IMR-90 (cell line): ENCODE measurements at regions not wholly inside any gene's neighbourhood (a gene's known extent, or its start where the extent isn't known, plus 50 kb on each side); places are given as distances from the start of the nearest gene placed in this dataset.

Experiments used
- ATAC-seq: fragments of 200-7000 bp; cut with Tn5 transposase; 2 replicates; pipeline ENCODE4 v1.9.1; 2020; ENCODE audit warnings: low read depth, mild to moderate bottlenecking, moderate library complexity
- BruUV-seq: library from RNA; stranded (reverse); fragments of 400-500 nt; replicated peaks from 2 replicates; lab custom pipeline; 2021; lab: Mats Ljungman, UMichigan
- CTCF ChIA-PET: fragments of 300-600 bp; formaldehyde crosslinking; extraction: SDS; loops from one replicate; lab custom pipeline; 2021; ENCODE audit warnings: antibody characterized with exemption; lab: Yijun Ruan, JAX
- POLR2A ChIA-PET: fragments of 300-600 bp; sonication (Branson Sonifier 250); formaldehyde crosslinking; loops from one replicate; lab custom pipeline; 2022; ENCODE audit warnings: antibody characterized with exemption; ENCODE audit not compliant: unreplicated experiment; lab: Charles Lee
- DNase-seq: peaks from one replicate; pipeline ENCODE4 v3.0.0; 2013
- H2AFZ ChIP-seq: replicated peaks from 2 replicates; pipeline ENCODE3; 2013; ENCODE audit warnings: low read length, mild to moderate bottlenecking; ENCODE audit not compliant: poor library complexity
- H2AK5ac ChIP-seq: 2 replicates; pipeline ENCODE4 v1.6.1; 2013; ENCODE audit warnings: low read depth, low read length, inconsistent platforms
- H2AK9ac ChIP-seq: replicated peaks from 2 replicates; pipeline ENCODE3; 2013; ENCODE audit warnings: mild to moderate bottlenecking, low read depth, low read length, moderate library complexity; ENCODE audit not compliant: poor library complexity
- H2BK120ac ChIP-seq: 2 replicates; pipeline ENCODE4 v1.6.1; 2013; ENCODE audit warnings: low read depth, low read length, inconsistent platforms
- H2BK15ac ChIP-seq: 3 replicates; pipeline ENCODE4 v1.6.1; 2013; ENCODE audit warnings: low read depth, low read length, inconsistent platforms
- H2BK20ac ChIP-seq: 2 replicates; pipeline ENCODE4 v1.6.1; 2013; ENCODE audit warnings: low read depth, mild to moderate bottlenecking, inconsistent platforms, low read length, moderate library complexity
- H2BK5ac ChIP-seq: 2 replicates; pipeline ENCODE4 v1.6.1; 2013; ENCODE audit warnings: mild to moderate bottlenecking, low read depth, low read length, inconsistent platforms; ENCODE audit not compliant: poor library complexity, severe bottlenecking
- H3K14ac ChIP-seq: replicated peaks from 2 replicates; pipeline ENCODE4 v1.6.1; 2013; ENCODE audit warnings: low read depth, low read length, inconsistent platforms
- H3K18ac ChIP-seq: 2 replicates; pipeline ENCODE4 v1.6.1; 2013; ENCODE audit warnings: low read depth, low read length, control low read depth
- H3K23ac ChIP-seq: 2 replicates; pipeline ENCODE4 v1.6.1; 2013; ENCODE audit warnings: low read depth, low read length, inconsistent platforms
- H3K27ac ChIP-seq: 2 replicates; pipeline ENCODE4 v1.5.1; 2013; ENCODE audit warnings: mild to moderate bottlenecking, control low read depth, low read length; ENCODE audit not compliant: insufficient read depth
- H3K27me3 ChIP-seq: 2 replicates; pipeline ENCODE4 v1.6.1; 2013; ENCODE audit warnings: low read length; ENCODE audit not compliant: control insufficient read depth, insufficient read depth
- H3K36me3 ChIP-seq: 2 replicates; pipeline ENCODE4 v1.6.1; 2013; ENCODE audit warnings: low read length, mixed read lengths; ENCODE audit not compliant: control insufficient read depth, insufficient read depth
- H3K4ac ChIP-seq: 2 replicates; pipeline ENCODE4 v1.6.1; 2013; ENCODE audit warnings: low read depth, low read length, inconsistent platforms
- H3K4me1 ChIP-seq: 2 replicates; pipeline ENCODE4 v1.6.1; 2013; ENCODE audit warnings: low read length, mixed read lengths; ENCODE audit not compliant: control insufficient read depth, insufficient read depth
- H3K4me2 ChIP-seq: 2 replicates; pipeline ENCODE4 v1.6.1; 2013; ENCODE audit warnings: low read depth, mild to moderate bottlenecking, control low read depth, low read length, moderate library complexity
- H3K4me3 ChIP-seq: 2 replicates; pipeline ENCODE4 v1.5.1; 2013; ENCODE audit warnings: low read depth, mild to moderate bottlenecking, control low read depth, low read length, moderate library complexity; ENCODE audit not compliant: insufficient read depth
- H3K56ac ChIP-seq: 2 replicates; pipeline ENCODE4 v1.6.1; 2013; ENCODE audit warnings: low read length, inconsistent platforms; ENCODE audit not compliant: insufficient read depth; ENCODE audit errors: extremely low read depth
- H3K79me1 ChIP-seq, 2 experiments: 2 replicates each; pipeline ENCODE4 v1.6.1; 2013; ENCODE audit warnings: low read length in 2 of 2, inconsistent platforms in 1 of 2, low read depth in 1 of 2
- H3K9ac ChIP-seq: 2 replicates; pipeline ENCODE4 v1.6.1; 2013; ENCODE audit warnings: low read depth, low read length, control low read depth
- H3K9me1 ChIP-seq: 2 replicates; pipeline ENCODE4 v1.6.1; 2013; ENCODE audit warnings: low read length, inconsistent platforms; ENCODE audit not compliant: insufficient read depth
- H3K9me3 ChIP-seq: 2 replicates; pipeline ENCODE4 v1.6.1; 2013; ENCODE audit warnings: low read length; ENCODE audit not compliant: control insufficient read depth, insufficient read depth
- H4K20me1 ChIP-seq: 2 replicates; pipeline ENCODE4 v1.6.1; 2013; ENCODE audit warnings: low read length, inconsistent platforms; ENCODE audit not compliant: insufficient read depth
- H4K5ac ChIP-seq: 2 replicates; pipeline ENCODE4 v1.6.1; 2013; ENCODE audit warnings: mild to moderate bottlenecking, low read depth, low read length, control low read depth
- H4K8ac ChIP-seq, 2 experiments: 2 replicates each; pipeline ENCODE4 v1.6.1; 2013; ENCODE audit warnings: low read depth in 2 of 2, low read length in 2 of 2, control low read depth in 1 of 2, inconsistent platforms in 1 of 2
- H4K91ac ChIP-seq: 2 replicates; pipeline ENCODE4 v1.6.1; 2013; ENCODE audit warnings: low read depth, low read length, inconsistent platforms; ENCODE audit not compliant: insufficient read depth
- BHLHE40 ChIP-seq: fragments of 150-350 bp; IDR thresholded peaks from 2 replicates; pipeline ENCODE4 v1.6.1; 2016; ENCODE audit warnings: mild to moderate bottlenecking, low read depth, low read length
- CEBPB ChIP-seq: IDR thresholded peaks from 2 replicates; pipeline ENCODE4 v1.6.1; 2012; ENCODE audit warnings: low read depth, low read length, improper control_type of control experiment
- CHD1 ChIP-seq: IDR thresholded peaks from 2 replicates; pipeline ENCODE4 v1.6.1; 2012; ENCODE audit warnings: low read depth, low read length, improper control_type of control experiment
- CTCF ChIP-seq: conservative IDR thresholded peaks from 2 replicates; pipeline ENCODE4 v1.5.1; 2012; ENCODE audit warnings: mild to moderate bottlenecking, low read depth, low read length, improper control_type of control experiment
- ELK1 ChIP-seq: fragments of 150-350 bp; IDR thresholded peaks from 2 replicates; pipeline ENCODE4 v1.6.1; 2016; ENCODE audit warnings: low read depth, mild to moderate bottlenecking, low read length, moderate library complexity, borderline replicate concordance
- FOS ChIP-seq: fragments of 150-350 bp; IDR thresholded peaks from 2 replicates; pipeline ENCODE4 v1.6.1; 2016; ENCODE audit warnings: low read depth, low read length
- MAFK ChIP-seq: IDR thresholded peaks from 2 replicates; pipeline ENCODE4 v1.6.1; 2012; ENCODE audit warnings: low read depth, low read length, improper control_type of control experiment
- MAZ ChIP-seq: IDR thresholded peaks from 2 replicates; pipeline ENCODE4 v1.6.1; 2012; ENCODE audit warnings: low read depth, mild to moderate bottlenecking, low read length, improper control_type of control experiment, moderate library complexity, borderline replicate concordance
- MXI1 ChIP-seq: IDR thresholded peaks from 2 replicates; pipeline ENCODE4 v1.6.1; 2012; ENCODE audit warnings: low read depth, mild to moderate bottlenecking, low read length, moderate library complexity, borderline replicate concordance
- NFE2L2 ChIP-seq: fragments of 150-350 bp; IDR thresholded peaks from 2 replicates; pipeline ENCODE4 v1.6.1; 2016; ENCODE audit warnings: low read depth, mild to moderate bottlenecking, low read length
- POLR2A ChIP-seq: IDR thresholded peaks from 2 replicates; pipeline ENCODE4 v1.6.1; 2012; ENCODE audit warnings: mild to moderate bottlenecking, low read depth, low read length
- RAD21 ChIP-seq: IDR thresholded peaks from 2 replicates; pipeline ENCODE4 v1.6.1; 2012; ENCODE audit warnings: low read length, improper control_type of control experiment
- RCOR1 ChIP-seq: IDR thresholded peaks from 2 replicates; pipeline ENCODE4 v1.6.1; 2012; ENCODE audit warnings: mild to moderate bottlenecking, low read length, improper control_type of control experiment; ENCODE audit not compliant: insufficient replicate concordance
- RFX5 ChIP-seq: IDR thresholded peaks from 2 replicates; pipeline ENCODE4 v1.8.0; 2012; ENCODE audit warnings: low read depth, mild to moderate bottlenecking, low read length, moderate library complexity
- SMC3 ChIP-seq: fragments of 150-350 bp; IDR thresholded peaks from 2 replicates; pipeline ENCODE4 v1.6.1; 2016; ENCODE audit warnings: low read depth, mild to moderate bottlenecking, antibody characterized with exemption, low read length, moderate library complexity
- USF2 ChIP-seq: fragments of 150-350 bp; IDR thresholded peaks from 2 replicates; pipeline ENCODE4 v1.6.1; 2017; ENCODE audit warnings: mild to moderate bottlenecking, antibody characterized with exemption, low read length, low read depth
- WGBS, 2 experiments: methylation state at CpG; one replicate each; pipeline versions ENCODE4 v1.1.5 to v1.1.7; 2013; ENCODE audit warnings: missing lambda C conversion rate in 2 of 2; ENCODE audit not compliant: insufficient read length in 1 of 2; ENCODE audit errors: extremely low coverage in 2 of 2; 5-methylcytosine and 5-hydroxymethylcytosine counted together
- dilution Hi-C: fragments of 300-500 bp; cut with HindIII; formaldehyde crosslinking; loops from one replicate; pipeline ENCODE4 v1.14.3; 2018; ENCODE audit warnings: low sequenced_read_pairs; ENCODE audit not compliant: unreplicated experiment
- in situ Hi-C: fragments of 300-500 bp; cut with MboI; formaldehyde crosslinking; loops from 3 replicates; pipeline ENCODE4 v1.14.3; 2019; ENCODE audit warnings: low sequenced_read_pairs, inconsistent platforms, mixed read lengths
- intact Hi-C: fragments of 100-400 bp; cut with micrococcal nuclease; formaldehyde crosslinking; loops from 2 replicates; pipeline ENCODE4 v1.10.0; 2022

GRCh38 chr15:27693280-27693679, 405.8 kb downstream of the OCA2 start:
- no peak overlapping the region for H2BK15ac ChIP-seq
- H3K27ac ChIP-seq: no peak overlapping the region
- no peak overlapping the region for H3K14ac ChIP-seq
- 38% methylated on average over 1 of the region's 2 CpGs; no CpG with 5 or more reads in 1 of the 2 experiments for WGBS, 2 experiments
- no peak for ATAC-seq
- no peaks in the 10 kb centered on the region for H3K36me3 ChIP-seq
- no peaks in the 10 kb centered on the region for H4K20me1 ChIP-seq
- H2BK120ac ChIP-seq: no peak overlapping the region
- in situ Hi-C loops: no loop called here
- H4K91ac ChIP-seq: no peak overlapping the region
- no peak overlapping the region for H2AFZ ChIP-seq
- intact Hi-C loops: no loop called here
- TF ChIP-seq RAD21 (no peak), SMC3 (no peak), FOS (no peak), RFX5 (no peak), USF2 (no peak), POLR2A (no peak), ELK1 (no peak), BHLHE40 (no peak), NFE2L2 (no peak), MAFK (no peak), CHD1 (no peak), CTCF (no peak), MAZ (no peak), CEBPB (no peak), MXI1 (no peak), RCOR1 (no peak)
- no peak overlapping the region for H3K4me2 ChIP-seq
- peaks cover 45% of the 10 kb centered on the region for H3K9me3 ChIP-seq
- H2BK20ac ChIP-seq: no peak overlapping the region
- no peak overlapping the region for H3K4ac ChIP-seq
- H3K9ac ChIP-seq: no peak overlapping the region
- no peak for DNase-seq
- ChIA-PET CTCF (no interaction called here), POLR2A (no interaction called here)
- H3K9me1 ChIP-seq: no peaks in the 10 kb centered on the region
- no TSS peak for BruUV-seq
- H4K8ac ChIP-seq: no peak overlapping the region
- no peak overlapping the region for H4K5ac ChIP-seq
- H3K27me3 ChIP-seq: no peaks in the 10 kb centered on the region
- no peaks in the 10 kb centered on the region for H3K4me1 ChIP-seq
- no peak overlapping the region for H2AK9ac ChIP-seq
- no peak overlapping the region for H2BK5ac ChIP-seq
- no peak overlapping the region for H3K56ac ChIP-seq
- H2AK5ac ChIP-seq: no peak overlapping the region
- dilution Hi-C loops: no loop called here
- H3K18ac ChIP-seq: no peak overlapping the region
- no peak overlapping the region for H3K23ac ChIP-seq
- H3K79me1 ChIP-seq: no peaks in the 10 kb centered on the region
- H3K4me3 ChIP-seq: no peak overlapping the region
